Esophagus muscularis mucosa (tissue), 4 donors: ENCODE measurements at regions not wholly inside any gene's neighbourhood (a gene's known extent, or its start where the extent isn't known, plus 50 kb on each side); places are given as distances from the start of the nearest gene placed in this dataset.

Experiments
- EP300 ChIP-seq: sonication (generic); formaldehyde crosslinking; IDR thresholded peaks from one replicate; pipeline ENCODE4 v1.6.1; 2017; ENCODE audit warnings: antibody characterized with exemption
- POLR2A ChIP-seq: fragments of 450-650 bp; IDR thresholded peaks from one replicate; pipeline ENCODE4 v1.6.1; 2017; ENCODE audit warnings: antibody characterized with exemption, moderate library complexity, mild to moderate bottlenecking, low read depth
- POLR2AphosphoS5 ChIP-seq, 2 donors: sonication (generic); formaldehyde crosslinking; IDR thresholded peaks; one replicate each; pipeline ENCODE4 v1.6.1; 2017; ENCODE audit warnings: antibody characterized with exemption in 2 of 2
- TF ChIP-seq, protein P1 (sequence below), 3 experiments: fragments of 200-600 bp in 2 of 3; fragments of 450-650 bp in 1 of 3; sonication (generic) in 2 of 3; IDR thresholded peaks; one replicate each; pipeline ENCODE4 v1.5.1; 2017 to 2019; ENCODE audit warnings: antibody characterized with exemption in 3 of 3, mild to moderate bottlenecking in 2 of 3, moderate library complexity in 1 of 3

GRCh38 chr2:147763861-147764260, 81.0 kb upstream of the ACVR2A start:
- TF ChIP-seq, protein P1, sequence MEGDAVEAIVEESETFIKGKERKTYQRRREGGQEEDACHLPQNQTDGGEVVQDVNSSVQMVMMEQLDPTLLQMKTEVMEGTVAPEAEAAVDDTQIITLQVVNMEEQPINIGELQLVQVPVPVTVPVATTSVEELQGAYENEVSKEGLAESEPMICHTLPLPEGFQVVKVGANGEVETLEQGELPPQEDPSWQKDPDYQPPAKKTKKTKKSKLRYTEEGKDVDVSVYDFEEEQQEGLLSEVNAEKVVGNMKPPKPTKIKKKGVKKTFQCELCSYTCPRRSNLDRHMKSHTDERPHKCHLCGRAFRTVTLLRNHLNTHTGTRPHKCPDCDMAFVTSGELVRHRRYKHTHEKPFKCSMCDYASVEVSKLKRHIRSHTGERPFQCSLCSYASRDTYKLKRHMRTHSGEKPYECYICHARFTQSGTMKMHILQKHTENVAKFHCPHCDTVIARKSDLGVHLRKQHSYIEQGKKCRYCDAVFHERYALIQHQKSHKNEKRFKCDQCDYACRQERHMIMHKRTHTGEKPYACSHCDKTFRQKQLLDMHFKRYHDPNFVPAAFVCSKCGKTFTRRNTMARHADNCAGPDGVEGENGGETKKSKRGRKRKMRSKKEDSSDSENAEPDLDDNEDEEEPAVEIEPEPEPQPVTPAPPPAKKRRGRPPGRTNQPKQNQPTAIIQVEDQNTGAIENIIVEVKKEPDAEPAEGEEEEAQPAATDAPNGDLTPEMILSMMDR (IDR thresholded peaks at IDR 0.05) = no peak
- TF ChIP-seq POLR2AphosphoS5 (IDR thresholded peaks at IDR 0.05) = no peak
- TF ChIP-seq POLR2A = no peak
- no peak for TF ChIP-seq EP300
